ENCODE measurements at regions not wholly inside any gene's neighbourhood (a gene's known extent, or its start where the extent isn't known, plus 50 kb on each side); places are given as distances from the start of the nearest gene placed in this dataset.

- no peak for DNase-seq (ENCODE audit: low spot score)
- TF ChIP-seq CTCF (IDR thresholded peaks at IDR 0.05) = no peak
- no peak overlapping the region for H3K27ac ChIP-seq
- no peak overlapping the region for H3K4me3 ChIP-seq
These were observed 416.5 kb downstream of the TEX13C start for GRCh38 chrX:125736008-125736729.

- H3K27ac ChIP-seq = no peak overlapping the region
- no peak for TF ChIP-seq CTCF (IDR thresholded peaks at IDR 0.05)
- no peak for DNase-seq (ENCODE audit: low spot score)
- no peak overlapping the region for H3K4me3 ChIP-seq
These were observed 423.1 kb downstream of the TEX13C start for GRCh38 chrX:125742811-125743210.

GRCh38 chrX:125744914-125745313 is 421.2 kb downstream of the DCAF12L2 start:
- no peak overlapping the region for H3K4me3 ChIP-seq
- TF ChIP-seq CTCF (IDR thresholded peaks at IDR 0.05) = no peak
- DNase-seq (ENCODE audit: low spot score) = no peak
- H3K27ac ChIP-seq = no peak overlapping the region

GRCh38 chrX:125757794-125758564 is 408.1 kb downstream of the DCAF12L2 start:
- DNase-seq (ENCODE audit: low spot score) = no peak
- TF ChIP-seq CTCF (IDR thresholded peaks at IDR 0.05) = no peak
- Histone ChIP-seq H3K4me3 (peak overlapping the region; percentile 51), H3K27ac (no peak overlapping the region)

- H3K27ac ChIP-seq = no peak overlapping the region
- H3K4me3 ChIP-seq = peak overlapping the region; percentile 51
- no peak for TF ChIP-seq CTCF (IDR thresholded peaks at IDR 0.05)
- DNase-seq (ENCODE audit: low spot score) = no peak
These were observed 407.3 kb downstream of the DCAF12L2 start for GRCh38 chrX:125758819-125759218.

- no peak for TF ChIP-seq CTCF (IDR thresholded peaks at IDR 0.05)
- no peak for DNase-seq (ENCODE audit: low spot score)
- Histone ChIP-seq H3K4me3 (no peak overlapping the region), H3K27ac (no peak overlapping the region)
These were observed 403.1 kb downstream of the DCAF12L2 start for GRCh38 chrX:125762954-125763353.

GRCh38 chrX:125765347-125765746 is 400.7 kb downstream of the DCAF12L2 start:
- H3K4me3 ChIP-seq = no peak overlapping the region
- no peak for TF ChIP-seq CTCF (IDR thresholded peaks at IDR 0.05)
- no peak for DNase-seq (ENCODE audit: low spot score)
- no peak overlapping the region for H3K27ac ChIP-seq

Data from coronary artery (tissue), 2 donors.